Natural killer cell (primary cell): ENCODE measurements at regions not wholly inside any gene's neighbourhood (a gene's known extent, or its start where the extent isn't known, plus 50 kb on each side); places are given as distances from the start of the nearest gene placed in this dataset.

Experiments
- ATAC-seq, 3 donors: fragments of 150-1000 bp in 2 of 3; fragments of 200-7000 bp in 1 of 3; cut with Tn5 transposase; 1 replicate in 1 of 3; 2 replicates in 2 of 3; pipeline ENCODE4 v1.10.0; 2021; ENCODE audit warnings: mild to moderate bottlenecking in 2 of 3, moderate library complexity in 2 of 3
- DNase-seq, 2 donors: peaks; one replicate each; pipeline versions ENCODE4 v3.0.0 to v3.0.0-alpha.2; 2013 to 2021; ENCODE audit warnings: mixed read lengths in 1 of 2
- H3K27ac ChIP-seq: one replicate; pipeline ENCODE4 v1.5.1; 2013; ENCODE audit warnings: mild to moderate bottlenecking, low read length
- H3K27me3 ChIP-seq: one replicate; pipeline ENCODE4 v1.6.1; 2013; ENCODE audit warnings: low read length; ENCODE audit not compliant: control insufficient read depth, insufficient read depth
- H3K36me3 ChIP-seq: one replicate; pipeline ENCODE4 v1.6.1; 2013; ENCODE audit warnings: low read length; ENCODE audit not compliant: control insufficient read depth, insufficient read depth
- H3K4me1 ChIP-seq: one replicate; pipeline ENCODE4 v1.6.1; 2013; ENCODE audit warnings: low read length; ENCODE audit not compliant: control insufficient read depth, insufficient read depth
- H3K4me3 ChIP-seq: one replicate; pipeline ENCODE4 v1.5.1; 2013; ENCODE audit warnings: low read length
- H3K9me3 ChIP-seq: one replicate; pipeline ENCODE4 v1.6.1; 2013; ENCODE audit warnings: low read length; ENCODE audit not compliant: control insufficient read depth, insufficient read depth
- H3K27ac Mint-ChIP-seq, 2 donors: one replicate each; pipeline ENCODE4 v1.8.0; 2022; ENCODE audit warnings: mild to moderate bottlenecking in 2 of 2, mixed read lengths in 2 of 2, moderate library complexity in 1 of 2
- H3K27me3 Mint-ChIP-seq, 2 donors: one replicate each; pipeline ENCODE4 v1.8.0; 2022; ENCODE audit warnings: low read depth in 2 of 2, mixed read lengths in 2 of 2
- H3K36me3 Mint-ChIP-seq: one replicate; pipeline ENCODE4 v1.8.0; 2022; ENCODE audit warnings: mixed read lengths
- H3K4me1 Mint-ChIP-seq, 2 donors: one replicate each; pipeline ENCODE4 v1.8.0; 2022; ENCODE audit warnings: mixed read lengths in 2 of 2
- H3K4me3 Mint-ChIP-seq: one replicate; pipeline ENCODE4 v1.8.0; 2022; ENCODE audit warnings: mild to moderate bottlenecking, moderate library complexity, mixed read lengths
- H3K9me3 Mint-ChIP-seq, 2 donors: one replicate each; pipeline ENCODE4 v1.8.0; 2022; ENCODE audit warnings: mixed read lengths in 2 of 2
- CTCF ChIP-seq: fragments of 200-600 bp; IDR thresholded peaks from one replicate; pipeline ENCODE4 v1.8.0; 2022; ENCODE audit warnings: antibody characterized with exemption
- WGBS: methylation state at CpG from one replicate; pipeline ENCODE4 v1.1.7; 2013; ENCODE audit warnings: missing lambda C conversion rate; ENCODE audit not compliant: insufficient coverage; 5-methylcytosine and 5-hydroxymethylcytosine counted together
- intact Hi-C: fragments of 100-400 bp; cut with micrococcal nuclease; formaldehyde crosslinking; loops from one replicate; pipeline ENCODE4 v1.14.2; 2022

GRCh38 chr14:96631621-96632362 is 129.6 kb downstream of the PAPOLA start:
- no peaks in the 10 kb centered on the region for H3K9me3 ChIP-seq
- H3K9me3 Mint-ChIP-seq: no peaks in the 10 kb centered on the region
- no peaks in the 10 kb centered on the region for H3K36me3 Mint-ChIP-seq
- no peak for DNase-seq
- no peaks in the 10 kb centered on the region for H3K4me1 ChIP-seq
- intact Hi-C loops: no loop called here
- no peak for ATAC-seq
- H3K36me3 ChIP-seq: no peaks in the 10 kb centered on the region
- peaks cover 0 to 4% of the 10 kb centered on the region in 2 donors for H3K4me1 Mint-ChIP-seq
- no peak overlapping the region for H3K4me3 ChIP-seq
- no peak overlapping the region for H3K4me3 Mint-ChIP-seq
- H3K27ac Mint-ChIP-seq: no peak overlapping the region
- no peaks in the 10 kb centered on the region for H3K27me3 Mint-ChIP-seq
- WGBS: 89% methylated on average over 17 of the region's 17 CpGs
- no peak for TF ChIP-seq CTCF
- no peak overlapping the region for H3K27ac ChIP-seq
- no peaks in the 10 kb centered on the region for H3K27me3 ChIP-seq

- TF ChIP-seq CTCF: no peak
- Mint-ChIP-seq H3K9me3 (no peaks in the 10 kb centered on the region), H3K27ac (no peak overlapping the region), H3K27me3 (no peaks in the 10 kb centered on the region), H3K4me1 (peaks cover 0 to 4% of the 10 kb centered on the region in 2 donors), H3K36me3 (no peaks in the 10 kb centered on the region), H3K4me3 (no peak overlapping the region)
- no peak overlapping the region for H3K4me3 ChIP-seq
- ATAC-seq: no peak
- no peak overlapping the region for H3K27ac ChIP-seq
- no peaks in the 10 kb centered on the region for H3K36me3 ChIP-seq
- H3K9me3 ChIP-seq: no peaks in the 10 kb centered on the region
- WGBS: 80% methylated on average over 5 of the region's 8 CpGs
- no peaks in the 10 kb centered on the region for H3K27me3 ChIP-seq
- no peak for DNase-seq
- no peaks in the 10 kb centered on the region for H3K4me1 ChIP-seq
- intact Hi-C loops: no loop called here
Measured at GRCh38 chr14:96632363-96632758, 130.2 kb downstream of the PAPOLA start.

GRCh38 chr14:96633096-96633495 is 130.9 kb downstream of the PAPOLA start:
- no peaks in the 10 kb centered on the region for H3K9me3 ChIP-seq
- H3K4me1 ChIP-seq: no peaks in the 10 kb centered on the region
- intact Hi-C loops: no loop called here
- Mint-ChIP-seq H3K27me3 (no peaks in the 10 kb centered on the region), H3K27ac (no peak overlapping the region), H3K36me3 (no peaks in the 10 kb centered on the region), H3K4me3 (no peak overlapping the region), H3K9me3 (no peaks in the 10 kb centered on the region), H3K4me1 (peaks cover 0 to 4% of the 10 kb centered on the region in 2 donors)
- TF ChIP-seq CTCF: no peak
- no peak overlapping the region for H3K4me3 ChIP-seq
- no peaks in the 10 kb centered on the region for H3K27me3 ChIP-seq
- DNase-seq (no peak), ATAC-seq (no peak)
- H3K27ac ChIP-seq: no peak overlapping the region
- WGBS: 55% methylated on average over 1 of the region's 2 CpGs
- H3K36me3 ChIP-seq: no peaks in the 10 kb centered on the region

- no peaks in the 10 kb centered on the region for H3K9me3 ChIP-seq
- DNase-seq: no peak
- no peak overlapping the region for H3K27ac Mint-ChIP-seq
- H3K27me3 ChIP-seq: no peaks in the 10 kb centered on the region
- peaks cover 0 to 4% of the 10 kb centered on the region in 2 donors for H3K4me1 Mint-ChIP-seq
- no peaks in the 10 kb centered on the region for H3K36me3 Mint-ChIP-seq
- no peaks in the 10 kb centered on the region for H3K4me1 ChIP-seq
- ATAC-seq: no peak
- H3K36me3 ChIP-seq: no peaks in the 10 kb centered on the region
- no peak overlapping the region for H3K4me3 Mint-ChIP-seq
- H3K27ac ChIP-seq: no peak overlapping the region
- no peak for TF ChIP-seq CTCF
- H3K4me3 ChIP-seq: no peak overlapping the region
- WGBS: 81% methylated on average over 9 of the region's 9 CpGs
- no peaks in the 10 kb centered on the region for H3K9me3 Mint-ChIP-seq
- no peaks in the 10 kb centered on the region for H3K27me3 Mint-ChIP-seq
- intact Hi-C loops: no loop called here
Measured at GRCh38 chr14:96634481-96634880, 132.3 kb downstream of the PAPOLA start.
